GM18867 (cell line): ENCODE measurements at regions not wholly inside any gene's neighbourhood (a gene's known extent, or its start where the extent isn't known, plus 50 kb on each side); places are given as distances from the start of the nearest gene placed in this dataset.

Experiments
- ATAC-seq: cut with Tn5 transposase; IDR thresholded peaks from one replicate; pipeline ENCODE4 v1.9.1; 2021; ENCODE audit warnings: mild to moderate bottlenecking, moderate library complexity; ENCODE audit not compliant: unreplicated experiment

DNA sequence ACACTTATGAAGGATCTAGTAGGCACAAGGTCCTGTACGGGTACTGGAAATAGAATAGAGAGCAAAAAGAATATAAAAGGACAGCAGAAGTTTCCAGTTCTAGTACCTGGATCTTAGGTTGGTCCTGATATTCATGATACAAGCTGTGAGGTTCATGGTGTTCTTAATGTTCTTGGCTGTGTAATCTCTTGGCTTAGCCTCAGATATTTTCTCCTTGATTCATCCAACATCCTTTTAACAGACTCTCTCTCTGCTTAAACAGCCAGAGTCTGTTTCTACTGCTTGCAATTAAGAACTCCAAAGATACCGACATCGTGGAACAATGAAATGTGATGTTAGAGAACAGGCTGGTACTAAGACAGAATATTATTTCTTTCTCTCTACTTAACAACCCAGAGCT is 49.9 kb downstream of the CNTN3 start:
- ATAC-seq, result no peak

DNA sequence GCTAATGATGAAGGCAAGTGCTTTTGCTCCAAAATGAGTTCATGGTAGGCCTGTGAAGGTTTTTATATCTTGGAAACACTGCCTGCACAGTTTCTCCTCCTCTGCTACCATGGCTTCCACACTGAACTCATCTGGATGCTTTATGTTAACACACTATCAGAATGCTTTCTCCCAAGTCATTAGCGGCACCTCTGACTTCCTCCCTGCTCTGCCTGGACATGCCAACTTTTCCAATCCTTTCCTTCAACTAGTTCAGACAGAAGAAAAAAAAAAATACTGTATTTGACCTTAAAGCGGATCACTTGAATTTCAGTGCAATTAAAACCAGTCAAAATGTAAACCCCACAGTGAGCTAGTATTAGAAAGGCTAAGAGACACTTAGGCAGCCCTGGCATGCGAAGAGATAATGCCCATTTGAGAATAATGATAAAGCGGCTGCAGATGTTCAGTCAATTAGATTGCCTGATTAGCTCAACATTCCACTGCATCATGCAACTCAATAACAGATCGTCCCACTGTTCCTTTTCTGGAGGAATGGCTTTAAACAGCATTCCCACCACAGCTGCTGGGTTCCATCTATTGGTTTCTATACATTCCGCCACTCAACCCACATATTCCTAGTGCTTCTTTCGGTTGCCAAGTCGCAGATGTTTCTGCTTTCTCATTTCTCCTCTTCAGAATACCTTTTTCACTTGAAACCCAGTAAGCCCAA is 51.7 kb downstream of the CNTN3 start:
- no peak for ATAC-seq

DNA sequence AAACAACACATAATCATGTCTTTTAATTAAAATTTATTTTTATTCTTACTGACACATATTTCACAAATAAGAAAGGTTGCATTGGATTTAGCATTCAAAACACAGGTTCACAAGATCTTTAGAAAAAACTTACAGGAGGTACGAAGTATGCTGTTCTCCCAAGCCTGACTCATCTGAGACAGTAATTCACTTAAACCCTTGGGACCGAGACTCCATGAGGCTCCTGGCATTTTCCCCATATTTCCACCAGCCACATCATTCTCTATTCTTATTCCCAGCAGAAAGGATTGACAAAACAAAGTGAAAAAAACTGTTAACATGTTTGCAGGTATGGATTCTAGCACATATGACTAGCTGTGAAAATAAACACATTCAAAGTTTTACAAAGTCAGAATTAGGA is 52.6 kb downstream of the CNTN3 start:
- no peak for ATAC-seq

DNA sequence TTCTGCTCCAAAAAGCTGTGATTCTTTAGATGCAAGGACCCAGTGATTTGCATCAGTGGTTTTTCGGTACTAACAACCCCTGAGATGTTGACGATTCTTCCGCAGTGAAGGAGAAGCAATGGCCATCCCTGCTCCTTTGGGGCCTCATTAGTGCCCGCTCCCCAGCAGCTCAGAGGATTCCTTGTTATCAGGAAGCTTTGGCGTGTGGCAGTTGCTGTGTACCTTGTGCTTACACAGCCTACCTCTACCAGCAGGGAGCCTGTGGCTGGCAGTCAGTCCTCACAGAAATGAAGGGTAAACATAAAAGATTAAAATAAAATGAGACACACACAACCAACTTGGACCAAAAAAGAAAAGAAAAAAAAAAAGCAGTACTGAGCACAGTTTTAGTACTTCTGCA is 55.2 kb downstream of the CNTN3 start:
- ATAC-seq, result no peak

DNA sequence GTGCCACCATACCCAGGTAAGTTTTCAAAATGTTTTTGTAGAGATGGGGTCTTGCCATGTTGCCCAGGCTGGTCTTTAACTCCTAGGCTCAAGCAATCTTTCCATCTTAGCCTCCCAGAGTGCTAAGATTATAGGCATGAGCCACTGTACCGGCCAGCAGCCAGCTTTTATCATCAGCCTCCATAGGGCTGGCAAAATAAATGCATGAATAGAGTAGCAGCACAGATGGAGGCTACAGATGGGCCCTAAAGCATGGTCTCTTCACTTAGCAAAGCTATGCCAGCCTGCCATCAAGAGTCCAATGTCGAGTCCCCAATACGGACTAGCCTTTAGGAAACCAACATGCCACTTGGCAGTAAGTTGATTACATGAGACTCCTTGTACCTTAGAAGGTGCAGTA is 63.8 kb downstream of the CNTN3 start:
- no peak for ATAC-seq

DNA sequence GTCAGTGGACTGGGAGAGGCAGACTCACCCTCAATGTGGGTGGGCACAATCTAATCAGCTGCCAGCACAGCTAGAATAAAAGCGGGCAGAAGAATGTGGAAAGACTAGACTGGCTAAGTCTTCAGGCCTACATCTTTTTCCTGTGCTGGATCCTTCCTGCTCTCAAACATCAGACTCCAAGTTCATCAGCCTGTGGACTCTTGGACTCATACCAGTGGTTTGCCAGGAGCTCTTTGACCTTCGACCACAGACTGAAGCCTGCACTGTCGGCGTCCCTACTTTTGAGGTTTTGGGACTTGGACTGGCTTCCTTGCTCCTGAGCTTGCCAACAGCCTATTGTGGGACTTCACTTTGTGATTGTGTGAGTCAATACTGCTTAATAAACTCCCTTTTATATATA is 68.0 kb downstream of the CNTN3 start:
- no peak for ATAC-seq

DNA sequence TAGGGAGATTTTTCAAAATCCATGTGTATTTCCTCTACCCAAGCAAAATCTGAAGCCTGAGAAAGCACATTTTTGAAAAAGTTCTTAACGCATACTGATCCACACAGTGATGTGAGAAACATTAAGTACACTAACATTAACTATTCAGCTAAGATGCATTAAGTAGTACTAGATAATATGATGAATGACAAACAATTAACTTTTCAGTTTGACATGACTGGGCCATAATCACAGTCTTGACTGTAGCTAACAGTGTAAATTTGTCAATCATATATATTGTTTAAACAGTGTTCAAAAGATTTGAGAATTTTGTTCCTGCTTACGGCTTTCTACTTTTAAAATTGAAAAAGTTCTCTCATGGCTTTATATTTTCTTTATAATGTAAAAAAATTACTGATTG is 72.0 kb downstream of the CNTN3 start:
- no peak for ATAC-seq

DNA sequence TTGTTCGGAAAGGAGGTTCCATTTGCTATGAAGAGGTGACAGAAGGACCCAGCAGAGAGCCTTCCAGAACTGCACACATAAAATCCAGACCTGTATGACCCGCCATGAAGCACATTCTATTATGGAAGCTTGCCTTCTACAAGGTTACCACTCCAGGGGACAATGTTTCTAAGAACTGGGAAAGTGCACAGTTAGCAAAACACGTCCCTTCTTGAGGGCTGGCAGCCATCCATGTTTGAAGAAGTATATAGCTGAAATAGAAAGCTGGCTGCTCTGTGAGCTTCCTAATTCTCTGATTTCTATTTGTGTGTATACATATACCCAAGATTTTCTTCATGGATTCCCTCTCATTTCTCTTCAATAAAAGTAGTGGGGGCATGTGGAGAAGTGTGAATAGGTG is 74.6 kb downstream of the CNTN3 start:
- ATAC-seq, result no peak

DNA sequence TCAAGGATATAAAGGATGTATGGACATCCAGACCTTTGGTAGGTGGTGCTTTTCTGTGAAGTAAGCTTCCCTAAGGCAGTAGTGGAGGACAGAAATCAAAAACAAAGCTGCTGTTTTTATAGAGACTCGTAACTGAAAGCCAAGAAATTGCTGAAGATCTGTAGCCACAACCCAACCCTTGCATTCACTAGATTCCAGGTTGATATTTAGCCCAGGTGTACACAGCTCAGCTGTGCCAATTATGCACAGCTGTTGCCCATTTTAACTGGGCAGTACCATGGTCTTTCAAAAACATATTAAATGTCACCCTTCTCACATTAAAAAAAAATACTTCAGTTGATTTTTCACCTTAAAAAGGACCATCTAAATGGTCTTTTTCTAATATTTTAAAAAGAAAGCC is 75.8 kb downstream of the CNTN3 start:
- ATAC-seq, result no peak

DNA sequence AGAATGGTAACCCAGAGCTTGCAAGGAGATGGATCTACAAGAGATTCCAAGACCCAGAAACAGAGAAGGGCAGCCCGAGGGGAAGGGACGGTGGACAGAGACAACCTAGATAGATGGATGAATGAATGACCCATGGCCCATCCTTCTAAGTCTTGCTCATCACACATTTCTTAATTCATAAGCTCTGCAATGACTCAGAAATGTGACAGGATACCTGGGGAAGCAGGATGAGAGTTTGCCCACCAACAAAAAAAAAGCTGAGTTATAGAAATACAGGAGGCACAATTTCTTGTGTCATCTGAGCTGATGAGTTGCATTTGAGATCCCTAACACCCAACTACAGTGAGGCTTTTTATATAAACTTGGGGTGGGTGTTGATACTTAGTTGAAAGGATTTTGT is 76.6 kb downstream of the CNTN3 start:
- ATAC-seq, result no peak

DNA sequence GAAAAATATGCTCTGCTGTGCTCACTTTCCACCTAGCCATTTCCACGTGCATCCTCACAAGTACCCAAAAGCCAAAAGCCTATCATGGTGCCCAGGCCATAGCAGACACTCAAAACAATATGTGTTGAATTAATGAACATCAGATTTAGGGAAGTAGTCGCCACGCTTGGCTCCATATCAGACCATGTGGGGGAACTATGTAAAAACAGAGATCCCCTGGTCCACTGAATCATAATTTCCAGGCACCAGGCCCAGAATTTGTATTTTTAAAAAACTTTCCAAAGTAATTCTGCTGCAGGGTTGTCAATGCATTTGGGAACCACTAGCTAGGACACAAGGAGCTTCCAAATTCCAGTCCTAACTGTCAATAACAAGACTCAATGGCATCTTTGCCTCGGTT is 77.3 kb downstream of the CNTN3 start:
- no peak for ATAC-seq

DNA sequence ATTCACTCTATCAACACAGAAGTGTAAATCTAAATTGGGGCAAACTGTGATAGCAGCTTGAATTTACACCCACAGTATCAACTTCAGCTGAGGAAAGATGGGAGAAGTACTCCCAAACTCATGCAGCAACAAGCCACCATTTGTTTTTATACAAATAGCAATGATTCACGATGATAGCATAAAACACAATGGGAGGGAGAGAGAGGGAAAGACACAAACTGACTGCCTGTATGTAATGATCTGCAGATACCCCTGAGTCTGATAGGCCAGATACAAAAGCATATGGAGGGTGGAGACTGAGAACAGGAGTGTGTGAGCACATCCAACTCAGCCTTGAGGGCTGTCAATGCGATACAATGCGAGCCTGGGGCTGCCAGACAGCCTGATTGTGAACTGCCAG is 79.2 kb downstream of the CNTN3 start:
- no peak for ATAC-seq

DNA sequence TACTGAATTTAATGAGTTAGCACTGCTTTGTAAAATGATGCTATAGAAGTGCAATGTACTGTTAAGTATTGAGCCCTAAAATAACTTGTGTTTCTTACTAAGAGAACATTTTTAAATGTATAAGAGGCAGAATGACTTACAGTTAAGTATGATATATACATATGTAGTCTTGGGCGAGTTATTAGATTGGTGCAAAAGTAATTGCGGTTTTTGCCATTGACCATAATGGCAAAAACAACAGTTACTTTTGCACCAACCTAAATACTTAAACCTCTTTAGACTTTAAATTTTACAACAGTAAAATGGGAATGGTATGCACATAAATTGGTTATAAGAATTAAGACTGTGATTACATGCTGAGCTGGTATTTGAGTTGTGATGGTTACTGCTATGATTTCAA is 79.8 kb downstream of the CNTN3 start:
- ATAC-seq, result no peak

DNA sequence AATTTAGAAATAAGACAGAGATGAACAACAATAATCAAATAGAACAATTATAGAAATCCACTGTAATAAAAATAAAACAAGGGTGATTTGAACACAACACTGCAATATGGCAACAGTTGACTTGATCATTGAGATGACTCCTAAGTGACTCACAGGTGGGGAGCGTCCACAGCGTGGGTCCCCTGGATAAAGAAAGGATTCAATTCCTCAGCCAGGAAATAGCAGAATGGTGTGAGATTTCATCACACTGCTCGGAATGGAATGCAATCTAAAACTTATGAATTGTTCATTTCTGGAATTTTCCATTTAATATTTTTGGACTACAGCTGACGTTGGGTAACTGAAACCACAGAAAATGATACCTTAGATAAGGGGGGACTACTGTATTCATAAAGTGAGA is 82.0 kb downstream of the CNTN3 start:
- ATAC-seq, result no peak

DNA sequence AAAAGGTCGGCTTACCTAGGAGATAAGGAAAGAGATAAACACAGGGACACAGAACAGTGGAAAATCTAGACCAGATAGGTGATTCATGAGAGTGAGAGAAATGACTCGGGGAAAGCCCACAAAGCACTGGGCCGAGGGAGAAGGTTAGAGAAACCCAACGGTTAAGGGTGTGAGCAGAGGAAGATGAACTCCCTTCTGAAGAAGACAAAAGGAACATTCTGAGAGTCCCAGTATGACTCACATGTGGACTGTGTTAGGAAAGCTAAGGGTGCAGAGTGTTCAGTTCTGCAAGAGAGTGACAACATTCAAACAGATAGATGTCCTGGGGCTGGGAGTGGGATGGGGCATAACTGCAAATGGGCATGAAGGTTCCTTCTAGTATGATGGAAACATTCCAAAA is 83.0 kb downstream of the CNTN3 start:
- no peak for ATAC-seq

DNA sequence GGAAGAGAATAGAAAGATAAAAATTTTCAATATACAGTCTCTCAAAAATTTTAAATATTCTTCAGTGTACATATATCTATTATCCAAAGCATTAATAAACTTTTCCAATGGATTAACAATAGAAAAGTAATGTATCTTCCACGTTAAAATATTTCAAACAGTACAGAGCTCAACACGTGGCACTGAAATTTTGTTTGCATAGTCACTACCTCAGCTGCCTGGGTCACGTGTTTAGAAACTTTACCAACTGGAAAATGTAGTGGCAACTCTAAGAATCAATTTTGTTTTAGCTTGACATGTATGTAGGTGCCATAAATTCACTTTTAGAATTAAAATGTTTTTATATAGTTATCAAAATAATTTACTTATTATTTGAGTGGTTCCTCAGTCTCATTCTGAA is 85.3 kb downstream of the CNTN3 start:
- ATAC-seq, result no peak

DNA sequence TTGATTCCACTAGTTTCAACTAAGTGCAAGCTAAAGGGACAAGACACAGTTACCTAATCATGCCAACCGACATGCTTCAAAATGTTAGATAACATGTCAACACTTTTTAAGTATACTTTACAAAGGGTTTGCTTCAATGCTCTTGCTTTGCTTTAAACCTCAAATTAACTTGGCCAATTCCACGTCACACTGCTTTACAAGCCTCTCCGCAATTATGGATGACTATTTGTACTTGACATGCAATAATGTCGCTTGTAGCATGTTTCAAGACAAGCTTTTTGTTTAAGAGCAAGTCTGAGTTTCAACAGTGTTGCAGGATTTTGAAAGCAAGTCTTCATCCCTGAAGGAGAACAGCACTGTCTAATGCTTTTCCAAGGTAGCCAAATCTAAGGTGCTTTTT is 86.9 kb downstream of the CNTN3 start:
- ATAC-seq, result no peak

DNA sequence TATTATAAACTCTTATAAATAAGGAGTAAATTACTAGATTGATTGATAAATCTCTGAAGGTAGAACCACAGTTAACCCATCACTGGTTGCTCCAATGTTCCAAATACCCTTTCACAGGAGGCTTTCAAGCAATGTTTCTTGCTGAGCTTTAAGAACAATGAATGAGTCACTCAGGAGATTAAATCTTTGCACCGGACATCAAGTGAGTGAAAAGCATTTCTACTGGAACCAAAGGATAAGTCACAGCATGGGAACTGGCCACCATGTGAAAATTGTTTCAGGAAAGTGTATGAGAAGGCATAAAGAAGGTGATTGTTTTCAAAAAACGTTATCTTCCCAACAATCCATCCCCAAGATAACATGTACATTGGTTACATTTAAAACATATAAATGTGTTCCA is 90.6 kb downstream of the CNTN3 start:
- ATAC-seq, result no peak

DNA sequence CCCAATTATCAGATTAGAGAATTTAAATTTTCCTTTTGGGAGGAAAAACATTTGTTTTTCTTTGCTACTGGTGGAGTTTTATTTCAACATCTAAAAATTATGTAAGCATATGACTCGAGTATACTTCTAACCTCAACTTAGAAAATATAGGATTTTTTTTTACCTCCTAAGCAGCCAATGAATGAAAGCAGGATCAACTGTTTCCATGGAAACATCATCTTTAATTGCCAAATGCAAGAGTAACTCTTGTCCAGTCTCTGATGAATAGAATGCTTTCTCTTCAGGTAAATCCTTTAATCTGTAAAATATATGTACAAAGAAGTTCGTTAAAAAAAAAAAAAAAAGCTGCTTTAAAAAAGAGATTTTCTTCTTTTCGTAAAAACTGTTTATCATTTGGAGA is 93.6 kb downstream of the CNTN3 start:
- ATAC-seq, result no peak

DNA sequence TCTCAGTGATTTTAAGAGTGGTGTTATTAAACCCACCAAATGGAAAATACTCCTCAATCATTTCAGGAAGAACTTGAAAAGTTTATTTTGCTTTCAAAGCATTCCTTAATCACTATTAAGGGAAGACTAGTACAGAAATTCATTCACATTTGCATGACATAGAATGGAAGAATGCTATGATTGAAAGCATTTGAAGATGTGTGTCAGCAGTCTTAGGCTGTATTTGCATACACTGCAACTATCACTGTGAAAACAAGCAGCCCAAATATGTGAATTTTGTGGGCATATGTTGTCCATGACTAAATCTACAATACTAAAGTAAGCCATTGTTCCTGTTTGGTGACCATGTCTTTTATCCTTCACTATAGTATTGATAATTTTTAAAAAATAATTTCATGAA is 95.8 kb downstream of the CNTN3 start:
- no peak for ATAC-seq

DNA sequence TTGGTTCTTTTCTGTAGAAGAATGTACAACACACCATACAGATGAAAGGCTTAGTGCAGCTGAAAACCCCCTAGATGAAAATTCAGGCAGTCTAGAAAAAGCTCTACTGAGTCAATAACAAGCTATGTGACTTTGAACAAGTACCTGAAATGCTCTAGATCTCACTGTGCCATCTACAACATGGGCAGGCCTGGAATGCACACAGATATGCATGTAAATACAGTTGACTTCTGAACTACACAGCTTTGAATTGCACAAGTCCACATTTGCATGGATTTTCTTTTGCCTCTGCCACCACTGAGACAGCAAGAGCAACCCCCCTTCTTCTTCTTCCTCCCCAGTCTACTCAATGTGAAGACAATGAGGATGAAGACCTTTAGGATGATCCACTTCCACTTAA is 98.4 kb downstream of the CNTN3 start:
- ATAC-seq, result no peak

DNA sequence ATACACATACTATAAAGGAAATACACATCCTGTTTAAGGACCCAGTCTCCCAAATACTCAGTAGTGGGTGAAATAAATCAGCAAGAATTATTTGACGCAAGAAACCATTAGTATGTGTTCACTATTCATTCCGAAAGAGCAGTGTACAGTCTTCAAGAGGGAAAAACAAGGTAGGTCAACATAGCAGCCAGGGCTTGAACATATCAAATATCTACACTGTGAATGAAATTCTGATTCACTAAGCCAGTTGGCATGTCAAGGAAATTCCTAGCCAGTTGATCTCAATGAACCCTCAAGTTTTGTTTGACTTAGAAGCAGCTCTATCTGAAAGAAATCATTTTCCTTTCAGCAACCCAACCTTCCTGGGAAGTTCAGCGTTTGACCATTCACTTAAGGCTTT is 99.0 kb downstream of the CNTN3 start:
- ATAC-seq, result no peak

DNA sequence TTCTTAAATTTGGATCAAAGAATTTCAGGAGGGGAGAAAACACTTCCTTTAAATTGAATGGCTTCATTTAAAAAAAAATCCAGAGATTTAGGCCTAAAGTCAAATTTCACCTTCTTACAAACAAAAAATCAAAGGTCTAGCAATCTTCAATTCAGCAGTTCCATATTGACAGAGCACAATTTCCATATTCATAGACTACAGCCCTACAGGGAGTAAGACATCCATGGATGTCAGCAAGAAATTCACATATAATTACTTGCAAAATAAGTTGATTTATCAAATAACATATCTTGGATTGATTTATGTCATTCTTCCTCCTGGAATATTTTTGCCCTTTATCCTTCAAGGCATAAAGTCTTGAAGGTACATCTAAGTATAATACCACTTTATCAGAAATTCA is 103.4 kb downstream of the CNTN3 start:
- no peak for ATAC-seq
